ENCODE measurements at regions not wholly inside any gene's neighbourhood (a gene's known extent, or its start where the extent isn't known, plus 50 kb on each side); places are given as distances from the start of the nearest gene placed in this dataset.

- TF ChIP-seq CTCF (IDR thresholded peaks at IDR 0.05) (no peak), TCF7L2 (IDR thresholded peaks at IDR 0.05; ENCODE audit: low read depth, low read length) (no peak), POLR2AphosphoS5 (IDR thresholded peaks at IDR 0.05; ENCODE audit: low read depth, low read length) (no peak), SIN3A (IDR thresholded peaks at IDR 0.05; ENCODE audit: borderline replicate concordance, insufficient read depth, low read depth, low read length) (no peak)
Observed at GRCh38 chr3:104916971-104917370, 449.7 kb upstream of the ALCAM start.
